HG03432 (cell line): ENCODE measurements at regions not wholly inside any gene's neighbourhood (a gene's known extent, or its start where the extent isn't known, plus 50 kb on each side); places are given as distances from the start of the nearest gene placed in this dataset.
"Not testable (repeated sequence)": the region's sequence is repeated elsewhere in the genome, so short reads cannot be mapped to it uniquely, and the experiment has no call there.

Experiments
- ATAC-seq: cut with Tn5 transposase; IDR thresholded peaks from one replicate; pipeline ENCODE4 v1.9.1; 2021; ENCODE audit warnings: mild to moderate bottlenecking, moderate library complexity; ENCODE audit not compliant: unreplicated experiment

DNA sequence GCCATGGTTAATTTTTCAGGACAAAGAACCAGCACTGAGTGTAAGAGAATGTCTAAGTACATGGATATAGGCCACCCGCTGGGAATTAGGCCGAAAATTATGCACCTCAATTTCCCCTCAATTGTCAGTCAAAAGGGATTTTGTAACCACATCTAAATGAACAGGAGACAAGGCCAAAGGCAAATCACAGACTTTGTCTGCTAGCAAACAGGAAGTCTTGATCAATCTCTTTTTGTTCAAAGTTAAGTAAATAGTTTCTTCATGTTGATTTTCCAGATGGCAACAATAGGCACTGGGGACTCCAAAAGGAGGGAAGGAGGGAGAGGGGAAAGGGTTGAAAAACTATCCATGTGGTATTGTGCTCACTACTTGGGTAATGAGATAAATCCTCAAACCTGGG lies 276.0 kb downstream of the COG6 start:
- ATAC-seq: no peak

DNA sequence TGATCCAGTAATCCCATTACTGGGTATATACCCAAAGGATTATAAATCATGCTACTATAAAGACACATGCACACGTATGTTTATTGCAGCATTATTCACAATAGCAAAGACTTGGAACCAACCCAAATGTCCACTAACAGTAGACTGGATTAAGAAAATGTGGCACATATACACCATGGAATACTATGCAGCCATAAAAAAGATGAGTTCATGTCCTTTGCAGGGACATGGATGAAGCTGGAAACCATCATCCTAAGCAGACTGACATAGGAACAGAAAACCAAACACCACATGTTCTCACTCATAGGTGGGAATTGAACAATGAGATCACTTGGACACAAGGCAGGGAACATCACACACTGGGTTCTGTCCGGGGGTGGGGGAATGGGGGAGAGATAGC lies 277.1 kb downstream of the COG6 start:
- ATAC-seq: not testable (repeated sequence)

DNA sequence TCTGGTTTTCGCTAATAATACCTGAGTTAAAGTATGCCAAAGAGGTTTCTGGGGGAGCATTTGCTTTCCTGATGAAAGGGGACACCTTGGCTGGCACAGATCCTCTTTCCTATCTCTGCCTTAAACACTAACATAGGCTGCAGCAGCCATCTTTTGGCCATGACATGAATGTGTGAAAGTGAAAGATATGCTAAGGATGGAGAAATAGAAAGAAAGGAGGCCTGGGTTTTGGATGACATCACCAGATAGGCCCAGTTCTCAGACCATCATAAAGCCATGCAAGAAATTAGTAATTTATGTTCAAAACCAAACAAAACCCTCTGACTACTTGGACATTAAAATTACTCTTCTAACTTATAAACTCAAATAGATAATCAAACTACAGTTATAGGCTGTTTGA lies 279.7 kb downstream of the COG6 start:
- ATAC-seq: peak; percentile 51

GRCh38 chr13:39938596-39938995 lies 283.1 kb downstream of the COG6 start:
- no peak for ATAC-seq

GRCh38 chr13:39941236-39941635 lies 285.8 kb downstream of the COG6 start:
- ATAC-seq: no peak

DNA sequence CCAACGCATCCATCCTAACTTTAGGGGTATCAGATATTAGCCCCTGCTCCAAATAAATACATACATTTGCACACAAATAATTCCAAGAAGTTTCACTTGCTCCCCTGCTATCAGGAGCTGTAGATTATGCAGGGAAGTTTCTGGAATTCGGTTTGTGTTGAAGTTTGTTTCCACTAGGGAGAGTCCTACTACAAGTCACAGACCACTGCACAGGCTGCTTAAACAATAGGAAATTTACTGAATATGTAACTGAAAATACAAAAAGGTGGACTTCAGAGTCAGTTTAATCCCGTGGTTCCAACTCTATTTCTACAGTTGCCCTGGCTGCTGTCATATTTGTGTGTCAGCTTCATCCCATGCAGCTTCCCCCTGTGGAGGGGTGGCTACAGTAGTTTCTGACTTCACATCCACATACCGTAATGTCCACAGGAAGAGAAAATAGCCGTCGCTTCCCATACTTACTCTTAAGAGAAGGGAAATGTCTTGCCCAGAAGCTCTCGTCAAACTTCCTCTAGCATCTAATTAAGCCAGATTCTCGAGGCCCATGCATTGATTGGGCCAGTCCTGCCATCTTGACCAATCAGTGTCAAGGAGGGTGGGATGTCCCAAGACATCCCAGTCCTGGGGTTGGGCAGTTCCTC lies 286.6 kb downstream of the COG6 start:
- ATAC-seq: no peak

GRCh38 chr13:39942552-39943273 lies 287.3 kb downstream of the COG6 start:
- peak; percentile 97 for ATAC-seq

DNA sequence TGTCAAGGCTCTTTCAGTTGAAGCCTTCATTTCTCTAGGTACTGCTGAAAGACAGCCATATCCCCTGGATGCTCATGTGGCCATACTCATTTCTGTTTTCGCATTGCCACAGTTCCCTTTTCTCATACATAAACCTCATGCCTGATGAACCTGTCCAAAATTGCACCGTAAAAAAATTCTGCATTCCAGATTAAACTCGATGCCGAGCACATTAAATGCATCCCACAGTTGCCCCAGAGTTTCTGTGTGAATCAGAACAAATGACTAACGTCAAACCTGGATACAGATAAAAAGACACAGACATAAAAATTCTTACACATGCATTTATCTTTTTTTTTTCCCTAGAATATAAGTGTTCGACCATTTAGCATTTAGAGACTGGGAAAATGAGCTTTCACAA lies 288.2 kb downstream of the COG6 start:
- no peak for ATAC-seq

DNA sequence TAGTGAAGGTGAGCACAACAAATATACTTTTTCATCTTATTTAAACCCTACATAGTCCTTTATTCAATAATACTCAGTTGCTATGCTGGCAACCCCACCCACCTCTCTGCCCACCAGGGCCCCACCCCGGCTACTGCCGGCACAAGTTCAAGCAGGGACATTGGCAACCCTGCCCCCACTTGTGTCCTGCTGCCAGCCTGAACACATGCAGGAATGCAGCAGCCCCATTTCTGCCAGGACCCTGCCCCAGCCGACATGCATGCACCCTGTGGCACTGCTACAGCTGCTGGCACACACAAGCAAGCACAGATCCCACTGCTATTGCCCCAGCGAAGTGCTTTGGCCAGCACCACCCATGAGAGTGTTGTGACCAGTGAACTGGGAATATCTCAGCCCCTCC lies 289.8 kb downstream of the COG6 start:
- no peak for ATAC-seq

DNA sequence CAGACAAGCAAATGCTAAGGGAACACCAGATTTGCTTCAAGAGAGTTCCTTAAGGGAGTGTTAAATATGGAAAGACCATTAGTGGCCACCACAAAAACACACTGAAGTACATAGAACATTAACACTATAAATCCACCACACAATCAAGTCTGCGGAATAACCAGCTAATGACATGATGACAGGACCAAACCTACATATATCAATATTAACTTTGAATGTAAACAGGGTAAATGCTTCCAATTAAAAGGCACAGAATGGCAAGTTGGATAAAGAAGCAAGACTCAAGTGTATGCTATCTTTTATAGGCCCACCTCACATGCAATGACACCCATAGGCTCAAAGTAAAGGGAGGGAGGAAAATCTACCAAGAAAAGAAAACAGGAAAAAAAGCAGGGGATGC lies 291.3 kb downstream of the COG6 start:
- no peak for ATAC-seq

- no peak for ATAC-seq
Observed at GRCh38 chr13:39951301-39951700, 295.8 kb downstream of the COG6 start.

GRCh38 chr13:39952249-39953233 lies 297.1 kb downstream of the COG6 start:
- ATAC-seq: no peak

DNA sequence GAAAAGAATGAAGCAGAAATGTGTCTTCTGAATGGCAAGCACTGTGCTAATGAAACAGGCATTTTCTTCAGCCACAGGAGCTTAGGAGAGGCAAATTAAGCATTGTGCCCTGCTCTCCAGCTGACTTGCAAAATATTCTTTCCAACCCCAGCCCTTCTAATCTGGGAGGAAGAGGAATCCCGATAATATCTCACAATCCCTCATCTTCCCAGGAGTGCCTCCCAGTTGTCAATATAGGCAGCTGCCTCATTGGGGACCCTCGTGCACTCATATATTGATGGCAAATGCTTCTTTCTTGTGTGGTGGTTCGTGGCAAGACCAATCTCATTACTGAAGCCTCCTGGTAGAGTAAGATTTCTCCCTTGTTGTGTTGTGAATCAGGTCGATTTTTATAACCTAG lies 299.0 kb downstream of the COG6 start:
- no peak for ATAC-seq

- peak; percentile 46 for ATAC-seq
Observed at GRCh38 chr13:39955560-39955959, 300.1 kb downstream of the COG6 start.

DNA sequence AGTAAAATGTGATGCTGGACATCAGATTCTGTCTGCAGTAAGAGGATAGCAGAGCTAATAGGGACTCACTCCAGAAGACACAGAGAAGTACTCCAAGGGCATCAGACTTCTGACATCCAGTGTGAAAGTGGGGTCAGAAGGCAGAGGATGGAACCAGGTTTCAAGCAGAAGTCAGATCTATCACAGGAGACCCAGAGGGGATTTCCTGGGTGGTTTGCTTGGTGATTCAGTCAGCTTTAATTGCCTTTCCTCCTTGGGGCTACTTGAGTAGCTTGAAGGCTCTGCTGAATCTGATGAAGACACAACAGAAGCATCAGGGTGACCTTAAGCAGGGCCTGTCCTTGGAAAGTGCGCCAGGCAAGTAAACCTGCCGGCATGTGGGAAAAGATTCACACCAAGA lies 300.6 kb downstream of the COG6 start:
- ATAC-seq: peak; percentile 88

DNA sequence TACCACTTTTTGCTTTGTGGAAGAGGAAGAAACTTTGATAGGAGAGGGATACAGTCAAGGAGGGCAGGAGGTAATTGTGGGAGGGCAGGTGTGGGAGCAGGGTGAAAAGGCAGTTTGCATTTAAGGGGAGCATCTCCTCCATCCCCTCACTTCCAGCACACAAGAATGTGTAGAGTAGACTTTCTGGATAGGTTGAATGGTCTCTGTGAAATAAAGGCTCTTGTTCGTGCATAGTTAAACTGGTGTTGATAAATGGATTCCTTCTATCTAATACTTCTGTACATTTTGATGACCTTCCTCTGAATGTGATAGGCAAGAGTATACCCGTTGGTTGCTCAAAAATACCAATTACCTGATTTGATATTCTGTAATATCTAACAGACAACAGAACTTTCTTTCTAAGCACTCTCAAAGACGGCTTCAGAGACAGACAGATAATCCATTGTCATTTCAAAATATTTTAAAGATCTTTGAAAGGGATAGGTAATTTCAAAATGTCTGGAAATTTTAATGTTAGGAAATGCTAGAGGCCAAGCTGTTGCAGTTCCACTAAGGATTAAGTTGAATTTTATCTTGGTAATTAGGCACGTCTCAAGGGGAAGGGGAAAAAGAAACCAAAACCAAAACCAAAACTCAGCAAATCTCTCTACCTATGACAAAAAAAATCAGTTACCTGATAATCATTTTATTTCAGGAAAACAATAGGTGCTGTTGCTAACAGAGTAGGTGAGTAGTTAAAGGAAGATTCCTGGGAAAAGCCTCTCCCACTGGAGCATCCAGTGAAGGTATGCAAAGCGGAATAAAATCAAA lies 302.6 kb downstream of the COG6 start:
- no peak for ATAC-seq

DNA sequence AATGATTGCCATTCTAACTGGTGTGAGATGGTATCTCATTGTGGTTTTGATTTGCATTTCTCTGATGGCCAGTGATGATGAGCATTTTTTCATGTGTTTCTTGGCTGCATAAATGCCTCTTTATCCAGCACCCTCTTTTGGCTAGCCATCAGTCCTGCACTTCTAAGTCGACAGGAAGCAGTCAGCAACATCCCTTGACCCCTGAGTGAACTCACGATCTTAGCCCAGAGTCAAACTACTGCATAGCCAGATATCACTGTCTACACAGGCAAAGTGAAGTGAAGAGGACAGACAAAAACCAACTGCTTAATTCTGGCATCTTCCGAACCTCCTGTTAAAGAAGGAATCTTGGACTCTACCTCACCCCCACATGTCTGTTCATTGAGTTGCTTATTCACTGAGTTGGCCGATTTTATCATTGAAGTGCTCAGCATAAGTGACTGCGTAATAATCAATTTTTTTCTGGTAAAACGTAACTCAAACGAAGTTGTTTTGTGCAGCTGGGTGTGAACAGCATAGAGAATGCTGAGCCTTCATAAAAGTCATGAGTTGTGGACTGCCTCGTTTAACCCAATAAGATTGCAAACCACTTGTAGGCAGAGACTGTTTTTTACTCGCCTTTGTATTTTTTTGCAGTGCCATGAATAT lies 304.2 kb downstream of the COG6 start:
- no peak for ATAC-seq

GRCh38 chr13:39960191-39960590 lies 304.7 kb downstream of the COG6 start:
- no peak for ATAC-seq

- no peak for ATAC-seq
Observed at GRCh38 chr13:39961036-39961435, 305.6 kb downstream of the COG6 start.

DNA sequence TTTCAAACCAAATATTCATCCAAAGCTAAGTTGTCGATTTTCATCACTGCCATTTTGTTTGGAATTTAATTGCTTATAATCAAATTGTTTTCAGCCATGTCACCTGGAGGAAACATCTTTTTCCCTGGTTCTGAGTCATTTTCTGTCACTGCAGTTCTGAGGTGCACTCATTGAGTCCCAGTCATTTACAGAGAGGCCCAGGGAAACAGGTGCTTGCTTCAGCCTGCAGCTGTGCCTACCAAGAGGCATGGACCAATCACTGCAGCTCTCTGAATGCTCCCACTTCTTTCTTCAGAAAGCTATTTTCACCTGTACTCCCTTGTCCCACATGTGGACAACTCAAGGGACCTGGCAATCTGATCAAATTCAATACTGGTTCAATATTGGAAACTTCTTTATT lies 308.1 kb downstream of the COG6 start:
- no peak for ATAC-seq
